Fibroblast of villous mesenchyme (primary cell): ENCODE measurements at regions not wholly inside any gene's neighbourhood (a gene's known extent, or its start where the extent isn't known, plus 50 kb on each side); places are given as distances from the start of the nearest gene placed in this dataset.

Source experiments
- DNase-seq: peaks from one replicate; pipeline ENCODE4 v3.0.0-alpha.2; 2010; ENCODE audit warnings: low read depth
- H3K4me3 ChIP-seq: 2 replicates; pipeline ENCODE4 v1.5.1; 2011; ENCODE audit warnings: low read depth, mild to moderate bottlenecking, low read length
- CTCF ChIP-seq: IDR thresholded peaks from 2 replicates; pipeline ENCODE4 v1.5.1; 2012; ENCODE audit warnings: low read depth, mild to moderate bottlenecking, low read length; ENCODE audit not compliant: insufficient read depth

- no peak for TF ChIP-seq CTCF
- no peak overlapping the region for H3K4me3 ChIP-seq
- DNase-seq, result no peak
Observed at GRCh38 chr10:120382360-120382759, 74.7 kb upstream of the PLPP4 start.

GRCh38 chr10:120385992-120386391, 71.0 kb upstream of the PLPP4 start:
- no peak for TF ChIP-seq CTCF
- no peak for DNase-seq
- H3K4me3 ChIP-seq, result no peak overlapping the region

GRCh38 chr10:120386896-120387295, 70.1 kb upstream of the PLPP4 start:
- no peak overlapping the region for H3K4me3 ChIP-seq
- TF ChIP-seq CTCF, result no peak
- DNase-seq, result no peak

GRCh38 chr10:120387326-120387725, 69.7 kb upstream of the PLPP4 start:
- TF ChIP-seq CTCF, result no peak
- no peak overlapping the region for H3K4me3 ChIP-seq
- peak; percentile 32 for DNase-seq

GRCh38 chr10:120392245-120392644, 64.8 kb upstream of the PLPP4 start:
- DNase-seq, result no peak
- TF ChIP-seq CTCF, result no peak
- no peak overlapping the region for H3K4me3 ChIP-seq

- TF ChIP-seq CTCF, result no peak
Observed at GRCh38 chr10:120392671-120393079, 64.4 kb upstream of the PLPP4 start.

GRCh38 chr10:120394446-120394845, 62.6 kb upstream of the PLPP4 start:
- TF ChIP-seq CTCF, result no peak
- peak; percentile 21 for DNase-seq
- H3K4me3 ChIP-seq, result no peak overlapping the region

More at GRCh38 chr10:120392671-120393079, 64.4 kb upstream of the PLPP4 start:
- no peak overlapping the region for H3K4me3 ChIP-seq
- no peak for DNase-seq
